Keratinocyte (primary cell): ENCODE measurements at regions not wholly inside any gene's neighbourhood (a gene's known extent, or its start where the extent isn't known, plus 50 kb on each side); places are given as distances from the start of the nearest gene placed in this dataset.

Experiments used
- DNase-seq: peaks from one replicate; pipeline ENCODE4 v3.0.0-alpha.2; 2011; ENCODE audit warnings: low read depth, missing footprints, low spot score
- FAIRE-seq: peaks from 2 replicates; lab custom pipeline; 2011; peaks lifted over from hg19 to GRCh38; lab: Jason Lieb, UNC
- H2AFZ ChIP-seq: 2 replicates; pipeline ENCODE4 v1.6.0; 2012; ENCODE audit warnings: low read length, control low read depth, inconsistent platforms; ENCODE audit not compliant: control insufficient read depth
- H3K27ac ChIP-seq: 2 replicates; pipeline ENCODE4 v1.5.1; 2011; ENCODE audit warnings: low read length; ENCODE audit not compliant: control insufficient read depth, insufficient read depth
- H3K27me3 ChIP-seq: 3 replicates; pipeline ENCODE4 v1.6.0; 2011; ENCODE audit warnings: low read length; ENCODE audit not compliant: control insufficient read depth, insufficient read depth; ENCODE audit errors: extremely low read depth
- H3K36me3 ChIP-seq, 2 experiments: 2 replicates in 1 of 2; 3 replicates in 1 of 2; pipeline ENCODE4 v1.5.1; 2011; ENCODE audit warnings: low read length in 2 of 2, mild to moderate bottlenecking in 1 of 2; ENCODE audit not compliant: control insufficient read depth in 2 of 2, insufficient read depth in 2 of 2; ENCODE audit errors: extremely low read depth in 1 of 2
- H3K4me1 ChIP-seq: 3 replicates; pipeline ENCODE4 v1.5.1; 2011; ENCODE audit warnings: low read length; ENCODE audit not compliant: control insufficient read depth, insufficient read depth; ENCODE audit errors: extremely low read depth
- H3K4me2 ChIP-seq: 3 replicates; pipeline ENCODE4 v1.6.0; 2011; ENCODE audit warnings: low read depth, low read length; ENCODE audit not compliant: control insufficient read depth, insufficient read depth; ENCODE audit errors: extremely low read depth
- H3K4me3 ChIP-seq, 3 experiments: fragments of 200-600 bp in 1 of 3; sonication (generic) in 1 of 3; 2 replicates in 2 of 3; 3 replicates in 1 of 3; pipeline ENCODE4 v1.5.1; 2011 to 2016; ENCODE audit warnings: low read length in 3 of 3, mild to moderate bottlenecking in 3 of 3, control low read depth in 2 of 3, inconsistent platforms in 1 of 3, low read depth in 1 of 3, mixed read lengths in 1 of 3, mixed run types in 1 of 3, moderate library complexity in 1 of 3; ENCODE audit not compliant: control insufficient read depth in 2 of 3, insufficient read depth in 2 of 3; ENCODE audit errors: extremely low read depth in 1 of 3
- H3K79me2 ChIP-seq: 2 replicates; pipeline ENCODE4 v1.6.0; 2012; ENCODE audit warnings: low read length; ENCODE audit not compliant: control insufficient read depth, insufficient read depth
- H3K9ac ChIP-seq: 3 replicates; pipeline ENCODE4 v1.6.0; 2011; ENCODE audit warnings: low read length; ENCODE audit not compliant: control insufficient read depth, insufficient read depth; ENCODE audit errors: extremely low read depth
- H3K9me1 ChIP-seq: 3 replicates; pipeline ENCODE4 v1.6.0; 2011; ENCODE audit warnings: low read length; ENCODE audit not compliant: control insufficient read depth, insufficient read depth; ENCODE audit errors: extremely low read depth
- H3K9me3 ChIP-seq: 2 replicates; pipeline ENCODE4 v1.5.1; 2012; ENCODE audit warnings: low read depth, low read length; ENCODE audit not compliant: control insufficient read depth
- H4K20me1 ChIP-seq: 3 replicates; pipeline ENCODE4 v1.6.0; 2011; ENCODE audit warnings: low read length; ENCODE audit not compliant: control insufficient read depth, insufficient read depth; ENCODE audit errors: extremely low read depth
- EZH2 ChIP-seq: IDR thresholded peaks from one replicate; pipeline ENCODE4 v1.6.1; 2012; ENCODE audit warnings: inconsistent platforms, mild to moderate bottlenecking, low read length, moderate library complexity
- dilution Hi-C: fragments of 300-500 bp; cut with MboI; formaldehyde crosslinking; loops from one replicate; pipeline ENCODE4 v1.7.0; 2020; ENCODE audit warnings: low sequenced_read_pairs; ENCODE audit not compliant: extremely low pct_ligation_motif_present
- TF ChIP-seq, protein P1 (sequence below), 3 experiments: IDR thresholded peaks in 1 of 3; conservative IDR thresholded peaks in 1 of 3; optimal IDR thresholded peaks in 1 of 3; 2 replicates in 2 of 3; 3 replicates in 1 of 3; pipeline versions ENCODE3 to v1.5.1; 2011; ENCODE audit warnings: low read length in 3 of 3, mild to moderate bottlenecking in 3 of 3, moderate library complexity in 2 of 3, control low read depth in 1 of 3, inconsistent platforms in 1 of 3; ENCODE audit not compliant: insufficient read depth in 2 of 3; ENCODE audit errors: extremely low read depth in 1 of 3

DNA sequence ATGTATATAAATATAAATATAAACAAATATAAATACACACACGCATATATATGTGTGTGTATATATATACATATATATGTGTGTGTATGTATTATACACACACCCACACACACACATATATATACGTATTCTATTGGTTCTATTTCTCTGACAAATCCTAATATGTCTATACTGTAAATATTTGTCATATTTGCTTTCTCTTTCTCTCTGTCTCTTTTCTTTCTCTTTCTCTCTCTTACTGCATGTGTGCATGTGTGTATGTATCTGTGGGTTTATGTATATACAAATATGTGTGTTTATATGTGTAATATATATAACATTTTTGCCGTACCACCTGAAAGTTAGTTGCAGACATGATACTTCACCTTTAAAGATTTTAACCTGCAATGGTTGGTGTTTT is 174.2 kb upstream of the PLEKHG7 start:
- no peaks in the 10 kb centered on the region for H3K4me1 ChIP-seq
- no peaks in the 10 kb centered on the region for H3K27me3 ChIP-seq
- no peak for TF ChIP-seq EZH2
- TF ChIP-seq, protein P1, sequence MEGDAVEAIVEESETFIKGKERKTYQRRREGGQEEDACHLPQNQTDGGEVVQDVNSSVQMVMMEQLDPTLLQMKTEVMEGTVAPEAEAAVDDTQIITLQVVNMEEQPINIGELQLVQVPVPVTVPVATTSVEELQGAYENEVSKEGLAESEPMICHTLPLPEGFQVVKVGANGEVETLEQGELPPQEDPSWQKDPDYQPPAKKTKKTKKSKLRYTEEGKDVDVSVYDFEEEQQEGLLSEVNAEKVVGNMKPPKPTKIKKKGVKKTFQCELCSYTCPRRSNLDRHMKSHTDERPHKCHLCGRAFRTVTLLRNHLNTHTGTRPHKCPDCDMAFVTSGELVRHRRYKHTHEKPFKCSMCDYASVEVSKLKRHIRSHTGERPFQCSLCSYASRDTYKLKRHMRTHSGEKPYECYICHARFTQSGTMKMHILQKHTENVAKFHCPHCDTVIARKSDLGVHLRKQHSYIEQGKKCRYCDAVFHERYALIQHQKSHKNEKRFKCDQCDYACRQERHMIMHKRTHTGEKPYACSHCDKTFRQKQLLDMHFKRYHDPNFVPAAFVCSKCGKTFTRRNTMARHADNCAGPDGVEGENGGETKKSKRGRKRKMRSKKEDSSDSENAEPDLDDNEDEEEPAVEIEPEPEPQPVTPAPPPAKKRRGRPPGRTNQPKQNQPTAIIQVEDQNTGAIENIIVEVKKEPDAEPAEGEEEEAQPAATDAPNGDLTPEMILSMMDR (optimal IDR thresholded peaks at IDR 0.05 in 1 of 3, IDR thresholded peaks at IDR 0.05 in 1 of 3, conservative IDR thresholded peaks at IDR 0.05 in 1 of 3; ENCODE audit: extremely low read depth in 1 of 3, insufficient read depth in 2 of 3, low read length in 3 of 3), result no peak
- H3K9me3 ChIP-seq, result no peaks in the 10 kb centered on the region
- H2AFZ ChIP-seq, result no peak overlapping the region
- no peak overlapping the region for H3K27ac ChIP-seq
- no peak for FAIRE-seq
- H3K4me2 ChIP-seq, result no peak overlapping the region
- H3K4me3 ChIP-seq, result no peak overlapping the region
- dilution Hi-C loops, result no loop called here
- no peaks in the 10 kb centered on the region for H3K9me1 ChIP-seq
- no peak for DNase-seq
- H4K20me1 ChIP-seq, result no peaks in the 10 kb centered on the region
- no peak overlapping the region for H3K9ac ChIP-seq
- H3K36me3 ChIP-seq, result no peaks in the 10 kb centered on the region
- H3K79me2 ChIP-seq, result no peaks in the 10 kb centered on the region

- no peak overlapping the region for H3K4me2 ChIP-seq
- H4K20me1 ChIP-seq, result no peaks in the 10 kb centered on the region
- no peaks in the 10 kb centered on the region for H3K27me3 ChIP-seq
- H3K27ac ChIP-seq, result no peak overlapping the region
- H3K9ac ChIP-seq, result no peak overlapping the region
- DNase-seq (no peak), FAIRE-seq (peak; percentile 49)
- H3K4me3 ChIP-seq, result no peak overlapping the region
- H2AFZ ChIP-seq, result no peak overlapping the region
- dilution Hi-C loops, result no loop called here
- TF ChIP-seq, protein P1 (optimal IDR thresholded peaks at IDR 0.05 in 1 of 3, IDR thresholded peaks at IDR 0.05 in 1 of 3, conservative IDR thresholded peaks at IDR 0.05 in 1 of 3; ENCODE audit: extremely low read depth in 1 of 3, insufficient read depth in 2 of 3, low read length in 3 of 3), result peak in 1 of 3 experiments; percentile 11
- TF ChIP-seq EZH2, result no peak
- H3K9me3 ChIP-seq, result no peaks in the 10 kb centered on the region
- no peaks in the 10 kb centered on the region for H3K4me1 ChIP-seq
- no peaks in the 10 kb centered on the region for H3K79me2 ChIP-seq
- H3K9me1 ChIP-seq, result no peaks in the 10 kb centered on the region
- H3K36me3 ChIP-seq, result no peaks in the 10 kb centered on the region
These were observed 174.7 kb upstream of the PLEKHG7 start for GRCh38 chr12:92528097-92528496.
